HG03432 (cell line): ENCODE measurements at regions not wholly inside any gene's neighbourhood (a gene's known extent, or its start where the extent isn't known, plus 50 kb on each side); places are given as distances from the start of the nearest gene placed in this dataset.

ENCODE experiments used
- ATAC-seq: cut with Tn5 transposase; IDR thresholded peaks from one replicate; pipeline ENCODE4 v1.9.1; 2021; ENCODE audit warnings: mild to moderate bottlenecking, moderate library complexity; ENCODE audit not compliant: unreplicated experiment

DNA sequence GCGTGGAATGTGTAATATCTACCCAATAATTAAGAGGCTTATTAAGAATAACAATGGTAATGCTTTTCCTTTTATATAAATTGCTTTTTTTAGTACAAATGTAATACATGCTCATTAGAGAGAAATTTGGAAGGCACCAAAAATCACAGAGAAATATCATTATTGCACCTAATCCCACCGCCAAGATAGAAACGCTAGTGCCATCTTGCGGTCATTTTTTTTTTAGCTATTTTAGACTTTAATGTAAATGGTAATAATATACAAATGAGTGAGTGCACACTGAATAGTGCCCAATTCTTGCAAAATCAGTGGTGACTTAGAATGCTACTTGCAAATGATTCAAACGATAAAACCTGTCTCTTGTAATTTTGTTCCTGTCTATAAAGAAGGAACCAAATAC, 576.8 kb upstream of the TMEM132C start:
- no peak for ATAC-seq

DNA sequence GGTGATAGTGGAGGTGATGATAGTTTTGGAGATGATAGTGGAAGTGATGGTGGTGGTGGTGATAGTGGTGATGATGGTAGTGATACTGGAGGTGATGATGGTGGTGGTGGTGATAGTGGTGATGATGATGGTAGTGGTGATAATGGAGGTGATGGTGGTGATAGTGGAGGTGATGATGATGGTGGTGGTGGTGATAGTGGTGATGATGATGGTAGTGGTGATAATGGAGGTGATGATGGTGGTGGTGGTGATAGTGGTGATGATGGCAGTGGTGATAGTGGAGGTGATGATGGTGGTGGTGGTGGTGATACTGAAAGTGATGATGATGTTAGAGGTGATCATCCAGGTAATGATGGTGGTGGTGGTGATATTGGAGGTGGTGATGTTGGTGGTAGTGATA, 570.0 kb upstream of the TMEM132C start:
- ATAC-seq, result no peak

- ATAC-seq, result no peak
These were observed 563.9 kb upstream of the TMEM132C start for GRCh38 chr12:127703026-127703425.

GRCh38 chr12:127711108-127711507, 555.9 kb upstream of the TMEM132C start:
- no peak for ATAC-seq

- no peak for ATAC-seq
These were observed 554.4 kb upstream of the TMEM132C start for GRCh38 chr12:127712561-127712960.

DNA sequence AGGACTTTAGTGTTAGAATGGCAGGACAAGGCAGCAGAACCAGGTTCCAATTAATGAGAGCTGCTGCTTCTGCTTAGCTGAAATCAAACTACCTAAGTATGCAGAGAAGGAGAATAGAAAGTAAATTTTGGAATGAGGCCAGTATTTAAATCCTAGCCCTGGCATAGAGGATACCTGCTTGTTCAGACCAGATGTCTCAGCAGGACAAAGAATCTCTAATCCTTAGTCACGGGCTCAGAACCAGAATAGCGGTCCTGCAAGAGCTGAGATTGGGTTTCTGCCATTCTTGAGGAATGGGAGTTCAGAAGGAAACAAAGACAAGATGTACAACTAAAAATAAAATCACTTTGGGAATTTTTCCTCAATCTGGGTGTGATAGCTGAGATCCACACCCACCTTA, 550.8 kb upstream of the TMEM132C start:
- ATAC-seq, result no peak

DNA sequence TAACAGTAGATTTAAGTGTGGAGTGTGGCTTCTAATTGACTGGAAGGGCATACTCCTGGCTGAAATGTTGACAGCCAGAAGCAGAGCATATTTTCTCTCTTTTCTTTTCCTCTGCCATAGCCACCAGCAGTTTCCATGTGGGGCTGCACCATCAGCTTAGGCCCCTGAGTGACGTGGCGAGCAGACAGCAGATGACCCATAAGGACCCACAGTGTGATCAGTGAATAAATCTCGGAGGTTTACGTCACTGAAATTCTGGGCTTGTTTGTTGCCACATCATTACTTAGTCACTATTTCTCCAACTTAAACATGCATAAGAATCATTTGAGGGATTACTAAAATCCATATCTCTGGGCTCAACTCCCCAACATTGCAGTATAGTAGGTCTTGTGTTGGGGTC, 549.7 kb upstream of the TMEM132C start:
- no peak for ATAC-seq

DNA sequence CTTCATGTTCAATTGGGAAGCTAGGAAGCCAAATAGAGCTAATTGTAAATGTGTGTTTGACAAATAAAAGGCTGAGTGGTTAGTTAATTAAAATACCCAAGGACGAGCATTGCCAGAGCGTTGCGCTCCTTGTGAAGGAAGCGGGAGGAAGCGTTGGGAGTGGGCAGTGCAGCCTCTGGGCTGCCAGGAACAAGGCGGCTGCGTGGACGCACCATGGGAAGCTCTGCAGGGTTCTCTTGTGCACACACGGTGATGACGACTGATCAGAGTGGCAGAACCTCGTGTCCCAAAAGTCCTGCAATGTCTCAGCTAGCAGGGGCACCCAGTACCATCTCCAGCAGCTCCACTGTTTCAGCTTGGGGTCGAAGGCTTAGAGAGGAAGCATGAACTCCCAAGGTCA, 546.6 kb upstream of the TMEM132C start:
- ATAC-seq, result no peak

GRCh38 chr12:127722611-127723010, 544.4 kb upstream of the TMEM132C start:
- ATAC-seq, result no peak

- ATAC-seq, result no peak
These were observed 543.7 kb upstream of the TMEM132C start for GRCh38 chr12:127723251-127723650.

DNA sequence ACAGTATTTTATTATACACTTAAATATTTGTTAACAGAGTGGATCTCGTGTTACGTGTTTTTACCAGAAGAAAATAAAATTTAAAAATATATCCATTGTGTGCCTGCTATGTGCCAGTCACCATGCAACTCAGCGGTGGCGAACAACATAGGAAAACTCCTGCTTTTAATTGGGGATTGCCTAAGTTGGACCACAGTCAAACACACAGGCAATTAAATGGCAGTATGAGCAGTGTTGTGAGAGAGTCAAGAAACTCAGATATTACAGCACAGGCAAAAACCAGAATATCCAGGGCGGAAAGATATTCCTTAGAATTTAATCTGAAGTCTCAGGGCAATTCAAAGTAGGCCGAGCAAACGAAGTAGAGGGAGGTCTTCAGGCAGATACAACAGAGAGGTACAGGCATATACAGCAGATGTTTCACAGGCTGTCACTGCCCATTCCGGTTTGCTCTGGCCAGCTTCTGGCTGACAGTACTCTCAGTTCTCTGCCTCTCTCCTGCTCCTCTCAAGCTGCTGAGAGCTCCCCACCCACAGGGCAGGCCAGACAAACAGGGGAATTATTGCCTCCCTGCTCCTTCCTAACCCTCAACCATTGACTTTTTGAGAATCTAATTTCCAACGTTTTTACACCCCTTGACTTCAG, 540.2 kb upstream of the TMEM132C start:
- no peak for ATAC-seq

DNA sequence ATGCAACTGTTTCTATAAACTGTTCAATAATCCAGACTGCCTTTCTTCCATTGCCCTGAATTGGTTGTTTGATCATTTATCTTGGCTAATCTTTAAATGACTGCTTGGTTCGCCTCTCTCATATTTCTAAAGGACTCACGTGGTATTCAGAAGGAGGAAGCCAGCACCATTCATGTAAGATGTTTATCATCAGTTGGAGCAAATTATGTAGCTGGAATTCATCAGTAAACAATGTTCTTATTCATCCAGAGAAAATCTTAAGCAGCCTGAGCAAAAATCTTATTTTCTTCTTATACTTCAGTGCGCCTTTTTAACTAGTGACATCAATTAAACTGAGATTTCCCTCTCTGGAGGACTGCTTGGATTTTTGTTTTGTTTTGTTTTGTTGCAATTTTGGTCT, 538.7 kb upstream of the TMEM132C start:
- ATAC-seq, result no peak

- ATAC-seq, result no peak
These were observed 538.2 kb upstream of the TMEM132C start for GRCh38 chr12:127728729-127729128.

GRCh38 chr12:127729381-127729780, 537.6 kb upstream of the TMEM132C start:
- no peak for ATAC-seq

GRCh38 chr12:127731657-127732056, 535.3 kb upstream of the TMEM132C start:
- no peak for ATAC-seq

GRCh38 chr12:127742231-127742630, 524.7 kb upstream of the TMEM132C start:
- ATAC-seq, result no peak

DNA sequence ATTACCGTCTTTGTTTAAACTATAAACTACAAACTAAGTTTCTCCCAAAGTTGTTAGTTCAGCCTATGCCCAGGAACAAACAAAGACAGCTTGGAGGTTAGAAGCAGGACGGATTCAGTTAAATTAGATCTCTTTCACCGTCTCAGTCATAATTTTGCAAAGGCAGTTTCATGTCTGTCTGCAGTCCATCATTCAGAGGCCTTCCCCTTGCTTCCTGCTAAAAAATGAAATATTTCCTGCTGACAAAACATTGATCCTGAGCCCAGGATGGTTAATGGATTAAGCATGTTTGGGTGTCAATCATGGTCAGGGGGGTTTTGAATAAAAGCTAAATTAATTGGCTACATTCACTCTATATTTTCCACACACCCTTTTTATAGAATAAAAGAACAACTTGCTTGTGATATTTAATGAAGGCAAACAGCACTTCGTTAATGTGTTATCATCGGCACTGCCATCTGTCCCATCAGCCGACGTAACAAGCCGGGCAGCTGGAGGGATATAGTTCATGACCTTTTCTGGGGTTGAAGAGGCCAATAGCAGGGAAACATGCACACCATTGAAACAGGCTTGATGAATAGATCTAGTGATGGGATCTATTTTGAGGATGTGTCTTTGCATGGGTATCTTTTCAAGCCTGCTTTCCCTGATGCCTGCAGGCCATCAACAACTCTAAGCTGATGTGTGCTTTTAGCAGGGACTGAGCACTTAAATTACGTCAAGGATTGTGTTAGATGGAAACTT, 521.3 kb upstream of the TMEM132C start:
- ATAC-seq, result no peak

- ATAC-seq, result no peak
These were observed 517.6 kb upstream of the TMEM132C start for GRCh38 chr12:127749416-127749815.

DNA sequence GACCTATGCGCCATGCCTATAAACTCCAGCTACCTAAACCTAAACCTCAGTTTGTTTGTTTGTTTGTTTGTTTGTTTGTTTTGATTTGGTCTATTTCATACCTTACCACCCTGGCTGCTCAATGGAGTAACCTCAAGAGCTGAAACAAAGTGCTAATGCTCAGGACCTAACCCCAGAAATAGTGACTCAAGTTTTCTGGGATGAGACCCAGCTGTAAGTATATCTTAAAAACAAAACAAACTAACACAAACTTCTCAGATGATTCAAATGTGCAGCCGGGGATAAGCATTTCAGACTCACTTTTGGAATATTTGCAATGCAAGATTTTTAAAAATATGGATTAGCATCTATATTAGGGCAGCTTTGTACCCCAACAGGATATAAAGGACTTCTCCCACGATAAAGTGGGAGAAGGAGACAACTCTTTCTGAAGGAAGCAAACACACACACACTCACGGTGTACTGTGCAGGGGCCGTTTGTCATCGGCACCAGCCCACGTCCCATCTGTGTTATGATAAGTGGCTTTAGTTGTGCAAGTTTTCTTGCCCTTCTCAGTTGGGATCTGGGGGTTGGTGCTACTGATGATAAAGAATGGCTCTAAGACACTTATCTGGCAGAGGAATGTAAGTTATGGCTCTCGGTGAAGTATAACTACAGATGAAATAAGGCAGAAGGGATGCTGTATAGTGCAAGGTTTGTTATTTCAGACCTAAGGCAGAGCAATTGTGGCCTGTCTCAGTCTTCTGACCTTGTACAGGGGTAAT, 516.7 kb upstream of the TMEM132C start:
- ATAC-seq, result no peak

GRCh38 chr12:127752802-127753201, 514.2 kb upstream of the TMEM132C start:
- ATAC-seq, result no peak

GRCh38 chr12:127760357-127760756, 506.6 kb upstream of the TMEM132C start:
- no peak for ATAC-seq

DNA sequence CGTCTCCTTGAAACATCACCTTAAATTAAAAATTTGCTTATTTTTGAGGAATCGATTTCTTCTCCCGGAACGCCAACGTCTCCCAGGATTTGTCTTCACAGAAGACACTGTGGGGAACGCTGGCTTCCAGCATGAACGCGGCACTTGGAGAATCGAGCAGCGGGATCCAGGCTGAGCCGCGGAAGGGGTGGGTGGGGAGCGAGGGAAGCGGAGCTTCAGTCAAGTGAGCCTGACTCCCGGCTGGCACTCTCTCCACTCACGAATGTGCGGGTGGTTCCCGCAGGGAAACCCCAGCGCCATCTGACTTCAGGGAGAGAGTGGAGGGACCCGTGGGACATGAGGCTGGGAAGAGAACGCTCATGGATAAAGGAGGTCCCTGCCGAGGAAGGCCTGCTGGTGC, 506.0 kb upstream of the TMEM132C start:
- no peak for ATAC-seq
